Testis (tissue), 2 donors: ENCODE measurements at regions not wholly inside any gene's neighbourhood (a gene's known extent, or its start where the extent isn't known, plus 50 kb on each side); places are given as distances from the start of the nearest gene placed in this dataset.

ENCODE experiments used
- DNase-seq: peaks from one replicate; pipeline ENCODE4 v3.0.0-alpha.2; 2019
- H3K27ac ChIP-seq, 2 donors: fragments of 200-600 bp; sonication (generic); one replicate each; pipeline ENCODE4 v1.5.1; 2019
- H3K27me3 ChIP-seq: fragments of 200-600 bp; sonication (generic); one replicate; pipeline ENCODE4 v1.5.1; 2019
- H3K36me3 ChIP-seq: fragments of 200-600 bp; sonication (generic); one replicate; pipeline ENCODE4 v1.5.1; 2017; ENCODE audit warnings: low read depth; ENCODE audit errors: missing control alignments
- H3K4me1 ChIP-seq: fragments of 200-600 bp; sonication (generic); one replicate; pipeline ENCODE4 v1.5.1; 2019
- H3K4me3 ChIP-seq, 2 donors: fragments of 200-600 bp; sonication (generic); one replicate each; pipeline ENCODE4 v1.5.1; 2017 to 2019
- H3K9me3 ChIP-seq: fragments of 200-600 bp; sonication (generic); one replicate; pipeline ENCODE4 v1.5.1; 2017
- POLR2A ChIP-seq: fragments of 450-650 bp; IDR thresholded peaks from one replicate; pipeline ENCODE4 v1.6.1; 2017; ENCODE audit warnings: antibody characterized with exemption, mild to moderate bottlenecking, moderate library complexity
- WGBS, 2 donors: methylation state at CpG; one replicate each; pipeline ENCODE4 v1.1.5; 2018; 5-methylcytosine and 5-hydroxymethylcytosine counted together
- intact Hi-C: fragments of 100-400 bp; cut with DNase I; formaldehyde crosslinking; loops from one replicate; pipeline ENCODE4 v1.15.1; 2023; ENCODE audit warnings: low total_unique reads
- TF ChIP-seq, protein P1 (sequence below), 3 experiments: fragments of 450-650 bp in 2 of 3; fragments of 200-600 bp in 1 of 3; sonication (generic) in 1 of 3; IDR thresholded peaks; one replicate each; pipeline ENCODE4 v1.5.1; 2016 to 2019; ENCODE audit warnings: antibody characterized with exemption in 3 of 3, mild to moderate bottlenecking in 2 of 3, moderate library complexity in 1 of 3

DNA sequence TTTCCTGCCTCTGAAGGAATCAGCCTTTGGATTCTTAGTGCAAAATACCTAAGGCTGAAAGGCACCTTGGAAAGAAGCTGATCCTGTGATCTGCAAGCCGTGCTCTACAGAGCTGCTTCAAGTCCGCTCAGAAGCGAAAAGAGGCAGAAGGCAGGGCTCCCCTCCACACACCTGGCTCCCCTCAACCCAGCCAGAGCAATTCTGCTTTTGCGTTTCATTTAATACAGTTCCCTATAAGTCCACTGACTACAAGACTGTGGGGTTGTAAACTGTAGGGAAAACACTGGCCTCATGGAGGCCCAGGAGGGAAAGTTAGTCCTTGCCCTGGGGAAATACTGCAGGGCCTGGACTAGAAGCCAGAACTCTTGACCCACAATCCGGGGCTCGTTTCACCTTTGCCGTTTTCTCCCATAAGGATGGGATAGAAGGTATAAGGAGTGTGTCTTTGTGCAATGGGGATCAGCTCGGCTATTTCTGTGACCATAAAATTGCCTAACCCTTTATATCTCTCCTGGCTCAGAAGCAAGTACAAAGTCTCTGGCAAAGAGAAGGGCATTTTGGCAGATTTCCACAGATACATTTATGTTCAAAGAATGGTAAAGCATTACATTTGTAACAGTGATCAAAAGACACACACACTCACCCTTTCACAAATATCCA lies 95.8 kb upstream of the TEX51 start:
- no peak for DNase-seq
- Histone ChIP-seq H3K4me1 (no peaks in the 10 kb centered on the region), H3K27me3 (no peaks in the 10 kb centered on the region), H3K27ac (no peak overlapping the region), H3K9me3 (no peaks in the 10 kb centered on the region), H3K36me3 (no peaks in the 10 kb centered on the region), H3K4me3 (no peak overlapping the region)
- TF ChIP-seq, protein P1, sequence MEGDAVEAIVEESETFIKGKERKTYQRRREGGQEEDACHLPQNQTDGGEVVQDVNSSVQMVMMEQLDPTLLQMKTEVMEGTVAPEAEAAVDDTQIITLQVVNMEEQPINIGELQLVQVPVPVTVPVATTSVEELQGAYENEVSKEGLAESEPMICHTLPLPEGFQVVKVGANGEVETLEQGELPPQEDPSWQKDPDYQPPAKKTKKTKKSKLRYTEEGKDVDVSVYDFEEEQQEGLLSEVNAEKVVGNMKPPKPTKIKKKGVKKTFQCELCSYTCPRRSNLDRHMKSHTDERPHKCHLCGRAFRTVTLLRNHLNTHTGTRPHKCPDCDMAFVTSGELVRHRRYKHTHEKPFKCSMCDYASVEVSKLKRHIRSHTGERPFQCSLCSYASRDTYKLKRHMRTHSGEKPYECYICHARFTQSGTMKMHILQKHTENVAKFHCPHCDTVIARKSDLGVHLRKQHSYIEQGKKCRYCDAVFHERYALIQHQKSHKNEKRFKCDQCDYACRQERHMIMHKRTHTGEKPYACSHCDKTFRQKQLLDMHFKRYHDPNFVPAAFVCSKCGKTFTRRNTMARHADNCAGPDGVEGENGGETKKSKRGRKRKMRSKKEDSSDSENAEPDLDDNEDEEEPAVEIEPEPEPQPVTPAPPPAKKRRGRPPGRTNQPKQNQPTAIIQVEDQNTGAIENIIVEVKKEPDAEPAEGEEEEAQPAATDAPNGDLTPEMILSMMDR (IDR thresholded peaks at IDR 0.05): no peak
- no peak for TF ChIP-seq POLR2A
- intact Hi-C loops: no loop called here
- whole genome bisulfite sequencing, 2 donors: 80 to 82% methylated on average over 8 of the region's 8 CpGs

DNA sequence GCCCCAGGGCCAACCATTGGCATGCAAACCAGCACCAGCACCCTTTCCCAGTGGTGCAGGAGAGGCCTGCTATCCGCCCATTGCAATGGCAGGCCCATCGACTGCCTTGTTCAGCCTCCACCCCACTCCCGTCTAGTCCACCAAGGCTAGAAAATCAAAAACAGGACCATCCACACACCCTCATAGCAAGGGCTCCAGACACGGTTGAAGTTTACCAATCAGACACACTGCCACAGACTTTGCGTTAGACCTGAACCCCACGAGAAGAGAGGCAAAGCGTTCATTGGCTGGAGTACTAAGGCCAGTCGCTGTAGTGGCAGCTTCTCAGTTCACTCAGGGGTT lies 95.3 kb upstream of the TEX51 start:
- no peak for DNase-seq
- WGBS, 2 donors: 61 to 83% methylated on average over 5 to 8 of the region's 8 CpGs
- Histone ChIP-seq H3K4me1 (no peaks in the 10 kb centered on the region), H3K4me3 (no peak overlapping the region), H3K9me3 (no peaks in the 10 kb centered on the region), H3K36me3 (no peaks in the 10 kb centered on the region), H3K27me3 (no peaks in the 10 kb centered on the region), H3K27ac (no peak overlapping the region)
- intact Hi-C loops: no loop called here
- TF ChIP-seq, protein P1 (IDR thresholded peaks at IDR 0.05): no peak
- no peak for TF ChIP-seq POLR2A

DNA sequence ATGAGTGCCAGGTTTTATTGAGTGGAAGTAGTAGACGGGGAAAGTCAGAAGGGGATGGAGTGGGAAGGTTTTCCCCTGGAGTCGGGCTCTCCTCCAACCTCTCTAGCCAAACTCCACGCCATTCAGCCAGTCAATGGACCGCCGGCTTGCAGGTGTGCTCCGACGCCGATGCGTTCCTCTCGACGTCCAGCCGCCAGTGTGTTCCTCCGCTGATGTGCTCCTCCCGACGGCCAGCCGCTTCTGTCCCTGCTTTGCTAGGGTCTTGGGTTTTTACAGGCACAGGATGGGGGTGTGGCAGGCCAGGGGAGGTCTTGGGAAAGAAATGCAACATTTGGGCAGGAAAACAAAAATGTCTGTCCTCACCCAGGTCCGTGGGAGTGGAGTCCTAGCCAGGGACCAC lies 94.3 kb upstream of the TEX51 start:
- no peaks in the 10 kb centered on the region for H3K36me3 ChIP-seq
- peak overlapping the region in 1 of 2 donors; percentile 34 for H3K4me3 ChIP-seq

DNA sequence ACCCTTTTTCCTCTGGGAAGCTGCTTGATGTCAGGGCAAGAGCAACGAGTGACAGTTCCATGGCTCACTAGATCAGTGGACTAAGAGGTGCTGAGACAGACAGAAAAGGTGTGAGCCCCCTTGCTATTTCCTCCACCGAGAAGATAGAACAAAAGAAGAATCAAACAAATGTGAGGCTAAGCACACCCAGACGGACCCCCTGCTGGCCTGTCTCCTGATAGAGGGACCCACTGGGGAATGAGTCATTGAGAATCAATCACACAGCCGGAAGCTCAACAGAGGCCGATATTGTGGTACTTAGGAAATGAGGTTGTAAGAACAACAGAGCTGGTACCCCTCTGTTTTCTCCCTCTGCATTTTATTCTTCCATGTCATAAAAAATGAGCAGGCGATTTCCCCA lies 89.8 kb upstream of the TEX51 start:
- Histone ChIP-seq H3K4me1 (no peaks in the 10 kb centered on the region), H3K27me3 (no peaks in the 10 kb centered on the region), H3K4me3 (no peak overlapping the region), H3K27ac (no peak overlapping the region), H3K36me3 (no peaks in the 10 kb centered on the region), H3K9me3 (no peaks in the 10 kb centered on the region)
- 46 to 50% methylated on average over 6 of the region's 6 CpGs for WGBS, 2 donors
- no peak for TF ChIP-seq POLR2A
- TF ChIP-seq, protein P1 (IDR thresholded peaks at IDR 0.05): no peak
- intact Hi-C loops: no loop called here
- DNase-seq: no peak

More for the DNA sequence above, 94.3 kb upstream of the TEX51 start:
- H3K27me3 ChIP-seq: no peaks in the 10 kb centered on the region
- WGBS, 2 donors: 65 to 72% methylated on average over 17 of the region's 17 CpGs
- intact Hi-C loops: no loop called here
- H3K9me3 ChIP-seq: no peaks in the 10 kb centered on the region
- no peak overlapping the region for H3K27ac ChIP-seq
- no peak for TF ChIP-seq POLR2A
- TF ChIP-seq, protein P1 (IDR thresholded peaks at IDR 0.05): no peak
- H3K4me1 ChIP-seq: no peaks in the 10 kb centered on the region
- no peak for DNase-seq

DNA sequence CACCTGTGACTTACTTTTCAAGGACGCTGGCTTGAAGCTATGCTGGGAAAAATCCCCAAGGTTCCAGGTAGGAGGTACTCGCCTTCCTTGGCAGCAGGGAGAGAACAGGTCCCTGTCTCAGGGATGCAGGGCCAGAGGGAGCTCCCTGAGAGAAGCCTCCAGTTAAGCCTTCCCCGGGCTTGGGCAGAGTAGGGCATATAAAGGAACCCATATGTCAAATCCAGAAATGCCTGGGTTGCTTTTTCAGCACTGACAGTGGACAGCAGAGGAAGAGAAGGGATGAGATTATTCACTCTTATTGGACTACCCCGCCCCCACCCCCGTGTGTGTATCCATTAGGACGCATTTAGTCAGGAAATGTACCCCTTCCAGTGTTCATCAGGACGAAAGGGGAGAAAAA lies 89.3 kb upstream of the TEX51 start:
- Histone ChIP-seq H3K9me3 (no peaks in the 10 kb centered on the region), H3K4me3 (no peak overlapping the region), H3K27me3 (no peaks in the 10 kb centered on the region), H3K36me3 (no peaks in the 10 kb centered on the region), H3K27ac (no peak overlapping the region), H3K4me1 (no peaks in the 10 kb centered on the region)
- 54 to 61% methylated on average over 7 of the region's 7 CpGs for WGBS, 2 donors
- no peak for TF ChIP-seq POLR2A
- TF ChIP-seq, protein P1 (IDR thresholded peaks at IDR 0.05): no peak
- no peak for DNase-seq
- intact Hi-C loops: no loop called here
